GM12878 (cell line): ENCODE measurements at regions not wholly inside any gene's neighbourhood (a gene's known extent, or its start where the extent isn't known, plus 50 kb on each side); places are given as distances from the start of the nearest gene placed in this dataset.

Source experiments
- ATAC-seq: fragments of 200-7000 bp; cut with Tn5 transposase; 3 replicates; pipeline ENCODE4 v1.9.1; 2020; ENCODE audit warnings: mild to moderate bottlenecking, moderate library complexity
- BruUV-seq: library from RNA; stranded (reverse); fragments of 400-500 nt; replicated peaks from 2 replicates; lab custom pipeline; 2021; lab: Mats Ljungman, UMichigan
- CTCF ChIA-PET: fragments of 300-600 bp; sonication (Branson Sonifier 250); formaldehyde crosslinking; extraction: SDS; loops from one replicate; lab custom pipeline; 2021; ENCODE audit warnings: inconsistent platforms; lab: Yijun Ruan, JAX
- POLR2A ChIA-PET: fragments of 350-600 bp; formaldehyde crosslinking; extraction: SDS; loops from one replicate; lab custom pipeline; 2021; ENCODE audit warnings: inconsistent platforms; lab: Charles Lee
- RAD21 ChIA-PET: fragments of 300-600 bp; sonication (Branson Sonifier 250); formaldehyde crosslinking; loops from one replicate; lab custom pipeline; 2023; ENCODE audit warnings: antibody characterized with exemption; ENCODE audit not compliant: unreplicated experiment; lab: Charles Lee
- SMC1A ChIA-PET: fragments of 300-600 bp; sonication (Branson Sonifier 250); formaldehyde crosslinking; loops from one replicate; lab custom pipeline; 2023; ENCODE audit not compliant: unreplicated experiment, uncharacterized antibody; lab: Charles Lee
- DNase-seq: peaks from one replicate; pipeline ENCODE4 v3.0.0-alpha.2; 2011; ENCODE audit warnings: low read depth, low spot score
- FAIRE-seq: peaks from 3 replicates; lab custom pipeline; 2011; peaks lifted over from hg19 to GRCh38; lab: Jason Lieb, UNC
- H2AFZ ChIP-seq: 2 replicates; pipeline ENCODE4 v1.6.0; 2011; ENCODE audit warnings: low read depth, low read length, control low read depth; ENCODE audit not compliant: control insufficient read depth
- H3K27ac ChIP-seq: 2 replicates; pipeline ENCODE4 v1.5.1; 2011; ENCODE audit warnings: control low read depth; ENCODE audit not compliant: control insufficient read depth, insufficient read depth
- H3K27me3 ChIP-seq, 2 experiments: replicated peaks in 1 of 2; 2 replicates each; pipeline versions ENCODE4 v1.6.0 to v1.6.1; 2011; ENCODE audit warnings: low read length in 1 of 2; ENCODE audit not compliant: control insufficient read depth in 2 of 2, insufficient read depth in 2 of 2
- H3K36me3 ChIP-seq, 2 experiments: 2 replicates each; pipeline ENCODE4 v1.5.1; 2011; ENCODE audit warnings: low read length in 1 of 2; ENCODE audit not compliant: control insufficient read depth in 2 of 2, insufficient read depth in 2 of 2
- H3K4me1 ChIP-seq: 2 replicates; pipeline ENCODE4 v1.6.1; 2011; ENCODE audit warnings: mild to moderate bottlenecking, low read length, moderate library complexity, mixed read lengths; ENCODE audit not compliant: control insufficient read depth, insufficient read depth
- H3K4me2 ChIP-seq: 2 replicates; pipeline ENCODE4 v1.6.0; 2011; ENCODE audit warnings: control low read depth; ENCODE audit not compliant: control insufficient read depth, insufficient read depth
- H3K4me3 ChIP-seq: fragments of 200-600 bp; sonication (generic); 2 replicates; pipeline ENCODE4 v1.5.1; 2016
- H3K79me2 ChIP-seq: 2 replicates; pipeline ENCODE4 v1.6.0; 2011; ENCODE audit warnings: low read length; ENCODE audit not compliant: control insufficient read depth, insufficient read depth
- H3K9ac ChIP-seq: 2 replicates; pipeline ENCODE4 v1.8.0; 2011; ENCODE audit warnings: low read length, control low read depth, mixed read lengths; ENCODE audit not compliant: control insufficient read depth, insufficient read depth
- H3K9me3 ChIP-seq: replicated peaks from 3 replicates; pipeline ENCODE4 v1.5.1; 2011; ENCODE audit warnings: mild to moderate bottlenecking, low read length; ENCODE audit not compliant: control insufficient read depth, insufficient read depth
- H4K20me1 ChIP-seq: 2 replicates; pipeline ENCODE4 v1.6.0; 2011; ENCODE audit not compliant: control insufficient read depth, insufficient read depth
- BACH1 ChIP-seq: fragments of 450-650 bp; IDR thresholded peaks from 2 replicates; pipeline ENCODE4 v1.6.1; 2017; ENCODE audit warnings: mild to moderate bottlenecking, borderline replicate concordance
- CBX3 ChIP-seq: fragments of 200-600 bp; sonication (generic); IDR thresholded peaks from 2 replicates; pipeline ENCODE4 v1.6.1; 2016; ENCODE audit warnings: low read depth, borderline replicate concordance
- CBX5 ChIP-seq: sonication (generic); IDR thresholded peaks from 2 replicates; pipeline ENCODE4 v1.6.1; 2016; ENCODE audit warnings: low read depth, moderate library complexity, mild to moderate bottlenecking, inconsistent platforms
- ELK1 ChIP-seq: IDR thresholded peaks from 2 replicates; pipeline ENCODE4 v1.6.1; 2012; ENCODE audit warnings: low read depth, low read length, improper control_type of control experiment
- EZH2 ChIP-seq: IDR thresholded peaks from 2 replicates; pipeline ENCODE4 v1.6.1; 2012; ENCODE audit warnings: low read depth, mild to moderate bottlenecking, control low read depth, inconsistent platforms, low read length, borderline replicate concordance; ENCODE audit not compliant: control insufficient read depth
- GABPA ChIP-seq: IDR thresholded peaks from 2 replicates; pipeline ENCODE4 v1.6.1; 2014; ENCODE audit warnings: antibody characterized with exemption, low read depth, mild to moderate bottlenecking, inconsistent platforms
- HDAC2 ChIP-seq: fragments of 200-600 bp; sonication (generic); IDR thresholded peaks from 2 replicates; pipeline ENCODE4 v1.6.1; 2017
- HDAC6 ChIP-seq: fragments of 200-600 bp; sonication (generic); IDR thresholded peaks from one replicate; pipeline ENCODE4 v1.8.0; 2017; ENCODE audit warnings: antibody characterized with exemption; ENCODE audit not compliant: unreplicated experiment
- HDGF ChIP-seq: fragments of 450-650 bp; IDR thresholded peaks from 2 replicates; pipeline ENCODE4 v1.6.1; 2016; ENCODE audit warnings: antibody characterized with exemption
- IRF3 ChIP-seq: fragments of 450-650 bp; IDR thresholded peaks from 2 replicates; pipeline ENCODE4 v1.6.1; 2014; ENCODE audit warnings: mild to moderate bottlenecking
- IRF4 ChIP-seq: IDR thresholded peaks from 2 replicates; pipeline ENCODE4 v1.6.1; 2011; ENCODE audit warnings: low read depth, low read length
- JUND ChIP-seq: IDR thresholded peaks from 2 replicates; pipeline ENCODE4 v1.6.1; 2012; ENCODE audit warnings: low read depth, mild to moderate bottlenecking, low read length, improper control_type of control experiment, moderate library complexity
- KAT2A ChIP-seq: conservative IDR thresholded peaks from 2 replicates; pipeline ENCODE4 v1.6.1; 2011; ENCODE audit warnings: low read depth, low read length; ENCODE audit not compliant: control insufficient read depth
- MTA2 ChIP-seq: fragments of 450-650 bp; IDR thresholded peaks from 2 replicates; pipeline ENCODE4 v1.6.1; 2016; ENCODE audit warnings: low read depth, mild to moderate bottlenecking, moderate library complexity
- POU2F2 ChIP-seq: IDR thresholded peaks from 3 replicates; pipeline ENCODE4 v1.6.1; 2011; ENCODE audit warnings: low read depth, mild to moderate bottlenecking, low read length, borderline replicate concordance
- TCF12 ChIP-seq: IDR thresholded peaks from 2 replicates; pipeline ENCODE4 v1.6.1; 2011; ENCODE audit warnings: low read depth, mild to moderate bottlenecking, low read length
- USF2 ChIP-seq: IDR thresholded peaks from 2 replicates; pipeline ENCODE4 v1.6.1; 2011; ENCODE audit warnings: low read depth, low read length, improper control_type of control experiment, borderline replicate concordance
- ZBED1 ChIP-seq: IDR thresholded peaks from 2 replicates; pipeline ENCODE4 v1.6.1; 2016; ENCODE audit warnings: borderline replicate concordance
- ZBTB11 ChIP-seq: fragments of 450-650 bp; formaldehyde crosslinking; IDR thresholded peaks from 2 replicates; pipeline ENCODE4 v1.5.0; 2022; ENCODE audit warnings: mild to moderate bottlenecking, missing genetic modification characterization
- ZNF274 ChIP-seq: IDR thresholded peaks from one replicate; pipeline ENCODE4 v1.8.0; 2011; ENCODE audit not compliant: insufficient read length, insufficient read depth
- WGBS: methylation state at CpG from one replicate; pipeline ENCODE4 v1.1.6; 2016; ENCODE audit warnings: low lambda C conversion rate; ENCODE audit not compliant: insufficient replicate concordance, insufficient coverage; ENCODE audit errors: missing lambda C conversion rate; 5-methylcytosine and 5-hydroxymethylcytosine counted together
- in situ Hi-C: fragments of 300-500 bp; cut with MboI; formaldehyde crosslinking; loops from 9 replicates; pipeline ENCODE4 v1.14.3; 2018; ENCODE audit warnings: mixed read lengths
- intact Hi-C: fragments of 100-400 bp; cut with micrococcal nuclease; formaldehyde crosslinking; loops from one replicate; pipeline ENCODE4 v1.14.2; 2022; ENCODE audit not compliant: unreplicated experiment

GRCh38 chr16:65600046-65600445 is 478.2 kb upstream of the CDH11 start (continued):
- no peak for TF ChIP-seq USF2
- TF ChIP-seq, all 136 proteins: peak for 0

GRCh38 chr16:65598621-65599020 is 476.8 kb upstream of the CDH11 start:
- DNase-seq (no peak), FAIRE-seq (no peak), ATAC-seq (no peak)
- BruUV-seq: no TSS peak
- no peaks in the 10 kb centered on the region for H3K79me2 ChIP-seq
- H3K9ac ChIP-seq: no peak overlapping the region
- WGBS: 7% methylated on average over 3 of the region's 3 CpGs
- no peak overlapping the region for H2AFZ ChIP-seq
- H3K4me1 ChIP-seq: no peaks in the 10 kb centered on the region
- no peaks in the 10 kb centered on the region for H4K20me1 ChIP-seq
- H3K36me3 ChIP-seq: no peaks in the 10 kb centered on the region
- H3K4me2 ChIP-seq: no peak overlapping the region
- H3K27ac ChIP-seq: no peak overlapping the region
- in situ Hi-C loops (no loop called here), intact Hi-C loops (no loop called here)
- no peak overlapping the region for H3K4me3 ChIP-seq
- POLR2A ChIA-PET: no interaction called here
- H3K9me3 ChIP-seq: no peaks in the 10 kb centered on the region
- H3K27me3 ChIP-seq: no peaks in the 10 kb centered on the region
- CTCF ChIA-PET: no interaction called here
- SMC1A ChIA-PET: no interaction called here
- RAD21 ChIA-PET: no interaction called here
- TF ChIP-seq HDAC6 (no peak), ZBTB11 (CRISPR knock-in tag) (no peak), POU2F2 (no peak), IRF3 (no peak), CBX5 (no peak), GABPA (no peak), BACH1 (no peak), ELK1 (no peak), EZH2 (no peak), ZNF274 (no peak), ZBED1 (no peak), CBX3 (no peak), TCF12 (no peak), HDAC2 (no peak), IRF4 (no peak), JUND (no peak), MTA2 (no peak), HDGF (no peak), KAT2A (no peak)
